ENCODE measurements at regions not wholly inside any gene's neighbourhood (a gene's known extent, or its start where the extent isn't known, plus 50 kb on each side); places are given as distances from the start of the nearest gene placed in this dataset.
A peak's percentile ranks its signal among the peaks of the same experiment; 100 is the strongest.

DNA sequence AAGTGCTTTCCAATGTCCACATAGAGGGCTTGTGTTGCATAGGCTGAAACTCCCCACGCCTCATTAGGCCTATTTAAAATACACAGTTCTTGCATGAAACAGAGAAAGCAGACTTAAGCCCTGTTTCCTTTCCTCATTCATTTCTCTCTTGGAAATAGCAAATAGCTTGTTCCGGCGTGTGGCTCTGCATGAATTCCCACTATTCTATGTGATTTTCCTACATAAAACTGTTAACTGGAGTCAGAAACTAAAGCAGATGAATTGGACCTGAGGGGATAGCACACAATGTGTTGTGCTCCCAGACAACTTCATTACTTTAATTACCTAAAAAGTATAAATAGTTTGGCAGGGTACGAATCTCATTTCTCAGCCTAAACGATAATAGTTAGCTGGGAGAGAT, 981.5 kb downstream of the SORCS1 start:
- DNase-seq (ENCODE audit: low read depth) = no peak

GRCh38 chr10:106182542-106182941, 982.0 kb downstream of the SORCS1 start:
- DNase-seq (ENCODE audit: low read depth) = no peak

GRCh38 chr10:106181501-106181900, 983.0 kb downstream of the SORCS1 start:
- no peak for DNase-seq (ENCODE audit: low read depth)

- DNase-seq (ENCODE audit: low read depth) = no peak
Observed at GRCh38 chr10:106179430-106179829, 985.1 kb downstream of the SORCS1 start.

DNA sequence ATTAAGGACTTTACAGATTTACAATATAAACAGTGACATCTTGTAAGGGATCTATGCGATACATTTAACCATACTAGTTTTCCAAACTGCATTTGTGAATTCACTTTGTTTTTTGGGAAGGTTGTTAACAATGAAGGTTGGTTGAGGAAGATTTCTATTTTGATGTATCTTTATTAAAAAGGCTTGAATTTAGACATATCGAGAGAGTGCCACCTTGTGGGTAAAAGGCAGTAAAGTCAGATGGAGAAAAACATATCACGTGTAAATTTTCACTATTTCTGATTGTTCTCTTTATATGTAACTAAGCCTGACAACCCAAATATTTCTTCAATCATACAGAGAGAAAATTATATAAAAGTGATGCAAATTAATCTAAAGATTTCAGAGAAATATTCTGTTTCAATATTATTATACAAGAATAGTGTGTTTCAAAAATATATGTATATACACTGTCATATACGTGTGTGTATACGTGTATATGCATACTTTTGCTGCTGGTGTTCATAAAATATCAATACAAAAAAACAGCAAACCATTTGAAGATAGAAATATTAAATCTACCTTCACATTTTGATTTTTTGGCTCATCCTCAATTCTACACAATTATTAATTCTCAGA, 988.6 kb downstream of the SORCS1 start:
- no peak for DNase-seq (ENCODE audit: low read depth)

DNA sequence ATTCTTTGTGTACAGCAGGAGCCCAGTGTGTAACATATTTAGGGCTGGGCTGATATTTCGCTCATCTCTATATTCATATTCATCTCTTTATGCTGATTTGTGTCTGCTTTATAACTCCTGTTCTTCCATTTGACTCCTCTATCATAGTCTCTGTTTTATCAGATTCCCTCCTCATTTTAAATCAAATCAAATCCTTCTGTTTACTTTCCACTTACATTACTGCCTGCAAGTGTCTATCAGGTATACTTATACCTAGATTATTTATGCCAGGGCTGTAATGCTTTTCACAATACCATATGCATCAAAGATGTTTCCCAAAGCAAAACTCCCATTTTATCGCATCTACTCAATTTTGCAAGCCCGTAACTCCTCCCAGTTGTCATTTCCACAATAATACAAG, 990.7 kb downstream of the SORCS1 start:
- DNase-seq (ENCODE audit: low read depth) = no peak

- no peak for DNase-seq (ENCODE audit: low read depth)
Observed at GRCh38 chr10:106169241-106169640, 995.3 kb downstream of the SORCS1 start.

GRCh38 chr10:106167946-106168345, 996.6 kb downstream of the SORCS1 start:
- no peak for DNase-seq (ENCODE audit: low read depth)

- DNase-seq (ENCODE audit: low read depth) = no peak
Observed at GRCh38 chr10:106158241-106158640, 1006.3 kb downstream of the SORCS1 start.

GRCh38 chr10:106147021-106147420, 1017.5 kb downstream of the SORCS1 start:
- no peak for DNase-seq (ENCODE audit: low read depth)

DNA sequence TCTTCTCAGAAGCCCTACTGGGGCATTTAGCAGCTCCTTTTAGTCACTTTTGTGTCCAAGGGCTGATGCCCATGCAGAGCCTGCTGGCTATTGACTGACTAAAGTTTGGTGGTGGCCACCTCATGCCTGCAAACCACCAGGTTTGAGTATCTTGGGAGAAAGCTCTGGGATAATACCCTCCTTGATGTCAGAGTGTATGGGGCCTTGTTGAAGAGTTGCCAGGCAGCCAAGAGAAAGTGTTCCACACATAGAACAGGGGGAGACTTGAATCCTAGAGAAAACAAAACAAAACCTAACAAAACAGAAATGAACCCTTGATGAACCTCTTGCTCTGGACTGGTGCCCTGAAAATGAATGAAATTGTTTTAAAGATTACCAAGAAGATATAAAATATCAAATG, 1024.6 kb downstream of the SORCS1 start:
- DNase-seq (ENCODE audit: low read depth) = no peak

DNA sequence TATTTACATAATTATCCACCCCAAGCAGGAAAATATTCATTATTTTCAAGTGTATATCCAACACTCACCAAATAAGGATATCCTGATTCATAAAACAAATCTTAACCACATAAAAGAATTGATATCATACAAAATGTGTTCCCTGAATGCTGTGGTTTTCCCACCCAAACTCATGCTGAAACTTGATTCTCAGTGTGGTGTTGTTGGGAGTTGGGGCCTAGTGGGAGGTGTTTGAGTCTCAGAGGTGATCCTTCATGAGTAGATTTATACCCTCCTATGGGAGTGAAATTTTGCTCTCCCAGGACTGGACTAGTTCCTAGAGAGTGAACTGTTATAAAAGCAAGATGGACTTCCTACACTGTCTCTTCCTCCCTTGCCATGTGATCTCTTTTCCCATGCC, 1028.3 kb downstream of the SORCS1 start:
- peak; percentile 36 for DNase-seq (ENCODE audit: low read depth)

DNA sequence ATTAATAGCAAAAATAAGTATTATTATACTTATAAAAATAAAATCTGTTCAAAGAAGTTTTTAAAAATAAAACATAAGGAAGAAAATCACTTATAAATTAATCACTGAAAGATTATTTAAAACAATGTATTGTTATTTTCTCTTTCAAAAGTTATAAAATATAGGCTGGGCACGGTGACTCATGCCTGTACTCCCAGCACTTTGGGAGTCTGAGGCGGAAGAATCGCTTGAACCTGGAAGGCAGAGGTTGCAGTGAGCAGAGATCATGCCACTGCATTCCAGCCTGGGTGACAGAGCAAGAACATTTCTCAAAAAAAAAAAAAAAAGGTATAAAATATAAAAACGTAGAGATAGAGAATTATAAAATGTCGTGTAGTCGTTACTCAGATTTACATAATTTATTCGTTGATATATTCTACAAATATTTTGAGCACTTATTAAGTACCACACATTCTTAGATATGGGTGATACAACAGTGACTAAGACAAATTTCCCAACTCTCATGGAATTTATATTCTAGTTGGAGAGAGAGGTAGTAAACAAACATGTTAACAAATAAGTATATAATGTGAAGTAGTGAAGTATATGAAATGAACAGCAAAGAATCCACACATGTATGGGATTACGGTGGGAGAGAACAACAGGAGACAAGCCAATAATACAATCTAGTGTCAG, 1030.0 kb downstream of the SORCS1 start:
- DNase-seq (ENCODE audit: low read depth) = no peak

- DNase-seq (ENCODE audit: low read depth) = no peak
Observed at GRCh38 chr10:106133451-106133850, 1031.1 kb downstream of the SORCS1 start.

DNA sequence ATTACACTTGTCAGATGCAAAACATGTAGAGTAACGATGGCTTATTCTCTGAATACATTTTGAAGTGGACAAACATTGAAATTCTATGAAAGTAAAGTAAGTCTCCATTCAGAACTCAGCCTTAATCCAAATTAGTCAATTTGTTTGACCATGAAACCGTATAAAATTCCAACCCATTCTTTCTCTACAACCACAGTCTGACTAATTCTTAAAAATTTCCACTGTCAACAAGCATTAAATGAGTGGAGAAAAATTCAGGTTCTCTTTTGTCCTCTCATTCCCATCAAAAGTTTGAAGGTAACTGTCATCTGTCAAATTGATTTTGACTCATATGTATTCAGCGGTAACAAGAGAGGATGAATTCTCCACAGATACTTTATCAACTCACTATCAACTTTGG, 1031.5 kb downstream of the SORCS1 start:
- no peak for DNase-seq (ENCODE audit: low read depth)

- DNase-seq (ENCODE audit: low read depth) = no peak
Observed at GRCh38 chr10:106114656-106115186, 1049.8 kb downstream of the SORCS1 start.

GRCh38 chr10:106111246-106111645, 1053.3 kb downstream of the SORCS1 start:
- no peak for DNase-seq (ENCODE audit: low read depth)

GRCh38 chr10:106107706-106108105, 1056.8 kb downstream of the SORCS1 start:
- DNase-seq (ENCODE audit: low read depth) = no peak

DNA sequence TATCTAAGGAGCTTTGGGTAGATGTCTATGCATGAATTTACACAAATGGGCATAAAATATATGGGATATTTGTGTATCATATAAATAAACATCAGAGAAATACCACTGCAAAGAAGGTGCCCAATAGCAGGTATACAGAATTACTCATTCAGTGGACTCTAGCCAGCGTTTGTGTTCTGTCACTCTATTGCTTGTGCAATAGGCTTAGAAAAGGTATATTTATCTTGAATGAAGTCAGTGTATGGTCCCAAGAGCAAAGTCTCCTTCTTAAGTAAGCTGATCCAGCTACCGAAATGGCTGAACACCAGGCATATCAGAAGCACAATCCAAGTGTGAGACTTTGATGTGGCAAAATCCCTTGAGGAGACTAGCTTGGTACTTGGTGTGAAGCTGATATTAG, 1058.4 kb downstream of the SORCS1 start:
- no peak for DNase-seq (ENCODE audit: low read depth)

DNA sequence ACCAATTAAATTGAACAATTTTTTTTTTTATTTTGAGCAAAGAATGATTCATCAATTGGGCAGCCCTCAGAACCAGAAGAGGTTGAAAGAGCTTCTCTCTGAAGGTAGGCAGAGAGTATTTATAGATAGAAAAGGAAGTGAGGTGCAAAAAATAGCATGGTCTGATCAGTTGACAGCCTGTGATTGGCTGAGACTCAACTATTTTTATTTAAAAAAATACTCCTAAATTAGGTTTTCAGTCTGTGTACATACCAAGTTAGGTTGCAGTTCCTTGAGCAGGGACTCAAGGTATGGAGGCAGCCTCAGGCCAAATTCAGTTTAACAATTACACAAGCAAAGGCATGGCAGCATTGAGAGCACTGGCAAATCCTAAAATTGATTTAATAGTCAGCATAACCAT, 1074.7 kb downstream of the SORCS1 start:
- no peak for DNase-seq (ENCODE audit: low read depth)

GRCh38 chr10:106086391-106086790, 1078.1 kb downstream of the SORCS1 start:
- DNase-seq (ENCODE audit: low read depth) = no peak

- no peak for DNase-seq (ENCODE audit: low read depth)
Observed at GRCh38 chr10:106083572-106083971, 1080.9 kb downstream of the SORCS1 start.

DNA sequence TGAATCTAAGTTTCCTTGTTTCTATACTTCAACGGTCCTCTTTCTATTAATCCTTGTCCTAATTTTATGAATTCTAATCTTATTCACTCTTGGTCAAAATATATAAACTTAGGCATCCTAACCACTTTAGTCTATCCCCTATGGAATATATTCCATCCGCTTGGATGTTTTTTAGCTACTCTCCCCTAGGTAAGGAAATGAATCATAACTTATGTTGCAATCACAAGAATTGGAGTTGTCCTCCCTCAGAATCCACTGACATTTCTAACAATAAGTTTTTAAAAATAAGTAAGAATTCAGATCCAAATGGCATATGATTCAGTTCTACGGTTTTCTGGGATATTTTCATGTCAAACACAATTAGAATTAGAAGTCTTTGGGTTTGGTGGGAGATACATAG, 1081.6 kb downstream of the SORCS1 start:
- DNase-seq (ENCODE audit: low read depth) = no peak
